Peyer's patch (tissue), 4 donors: ENCODE measurements at regions not wholly inside any gene's neighbourhood (a gene's known extent, or its start where the extent isn't known, plus 50 kb on each side); places are given as distances from the start of the nearest gene placed in this dataset.

ENCODE experiments used
- POLR2A ChIP-seq, 2 donors: fragments of 450-650 bp; IDR thresholded peaks; one replicate each; pipeline ENCODE4 v1.5.1; 2017; ENCODE audit warnings: antibody characterized with exemption in 2 of 2, mild to moderate bottlenecking in 2 of 2, moderate library complexity in 2 of 2
- TF ChIP-seq, protein P1 (sequence below), 6 experiments: fragments of 450-650 bp in 4 of 6; fragments of 200-600 bp in 2 of 6; sonication (generic) in 1 of 6; IDR thresholded peaks; one replicate each; pipeline ENCODE4 v1.5.1; 2017 to 2019; ENCODE audit warnings: antibody characterized with exemption in 6 of 6, mild to moderate bottlenecking in 3 of 6, moderate library complexity in 1 of 6

DNA sequence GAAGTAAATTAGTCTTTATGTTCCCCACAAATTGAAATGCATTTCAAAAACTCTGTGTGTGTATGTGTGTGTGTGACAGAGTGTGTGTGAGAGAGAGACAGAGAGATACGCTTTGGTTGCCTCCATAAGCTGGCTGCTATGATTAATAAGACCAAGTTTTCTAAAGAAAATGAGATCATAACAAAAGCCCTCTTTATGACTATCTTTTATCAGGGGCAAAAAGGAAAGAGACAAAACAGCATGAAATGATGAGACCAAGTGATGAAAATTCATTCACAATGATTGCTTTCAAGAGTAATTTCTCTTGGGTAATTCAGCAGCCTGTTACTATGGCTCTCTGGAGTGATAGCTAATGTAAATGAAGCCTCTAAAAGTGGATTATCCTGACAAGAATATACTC, 277.6 kb upstream of the PLEKHG7 start:
- TF ChIP-seq, protein P1, sequence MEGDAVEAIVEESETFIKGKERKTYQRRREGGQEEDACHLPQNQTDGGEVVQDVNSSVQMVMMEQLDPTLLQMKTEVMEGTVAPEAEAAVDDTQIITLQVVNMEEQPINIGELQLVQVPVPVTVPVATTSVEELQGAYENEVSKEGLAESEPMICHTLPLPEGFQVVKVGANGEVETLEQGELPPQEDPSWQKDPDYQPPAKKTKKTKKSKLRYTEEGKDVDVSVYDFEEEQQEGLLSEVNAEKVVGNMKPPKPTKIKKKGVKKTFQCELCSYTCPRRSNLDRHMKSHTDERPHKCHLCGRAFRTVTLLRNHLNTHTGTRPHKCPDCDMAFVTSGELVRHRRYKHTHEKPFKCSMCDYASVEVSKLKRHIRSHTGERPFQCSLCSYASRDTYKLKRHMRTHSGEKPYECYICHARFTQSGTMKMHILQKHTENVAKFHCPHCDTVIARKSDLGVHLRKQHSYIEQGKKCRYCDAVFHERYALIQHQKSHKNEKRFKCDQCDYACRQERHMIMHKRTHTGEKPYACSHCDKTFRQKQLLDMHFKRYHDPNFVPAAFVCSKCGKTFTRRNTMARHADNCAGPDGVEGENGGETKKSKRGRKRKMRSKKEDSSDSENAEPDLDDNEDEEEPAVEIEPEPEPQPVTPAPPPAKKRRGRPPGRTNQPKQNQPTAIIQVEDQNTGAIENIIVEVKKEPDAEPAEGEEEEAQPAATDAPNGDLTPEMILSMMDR (IDR thresholded peaks at IDR 0.05): no peak
- TF ChIP-seq POLR2A (IDR thresholded peaks at IDR 0.05): no peak
